HCT116 (cell line): ENCODE measurements at regions not wholly inside any gene's neighbourhood (a gene's known extent, or its start where the extent isn't known, plus 50 kb on each side); places are given as distances from the start of the nearest gene placed in this dataset.

ENCODE experiments used
- CTCF ChIP-seq, 3 experiments: fragments of 200-600 bp in 1 of 3; sonication (generic) in 1 of 3; IDR thresholded peaks in 2 of 3; conservative IDR thresholded peaks in 1 of 3; 2 replicates each; pipeline ENCODE4 v1.5.1; 2012 to 2017; ENCODE audit warnings: low read depth in 2 of 3, low read length in 2 of 3, antibody characterized with exemption in 1 of 3, borderline replicate concordance in 1 of 3, control low read depth in 1 of 3, mild to moderate bottlenecking in 1 of 3, mixed read lengths in 1 of 3, mixed run types in 1 of 3, moderate library complexity in 1 of 3; ENCODE audit not compliant: insufficient read depth in 1 of 3
- TF ChIP-seq, protein P1 (sequence below): IDR thresholded peaks from 2 replicates; pipeline ENCODE4 v1.6.1; 2012; ENCODE audit warnings: low read depth

- TF ChIP-seq CTCF (IDR thresholded peaks at IDR 0.05 in 2 of 3, conservative IDR thresholded peaks at IDR 0.05 in 1 of 3; ENCODE audit: borderline replicate concordance in 1 of 3, insufficient read depth in 1 of 3, low read depth in 2 of 3, low read length in 2 of 3): no peak
- TF ChIP-seq, protein P1, sequence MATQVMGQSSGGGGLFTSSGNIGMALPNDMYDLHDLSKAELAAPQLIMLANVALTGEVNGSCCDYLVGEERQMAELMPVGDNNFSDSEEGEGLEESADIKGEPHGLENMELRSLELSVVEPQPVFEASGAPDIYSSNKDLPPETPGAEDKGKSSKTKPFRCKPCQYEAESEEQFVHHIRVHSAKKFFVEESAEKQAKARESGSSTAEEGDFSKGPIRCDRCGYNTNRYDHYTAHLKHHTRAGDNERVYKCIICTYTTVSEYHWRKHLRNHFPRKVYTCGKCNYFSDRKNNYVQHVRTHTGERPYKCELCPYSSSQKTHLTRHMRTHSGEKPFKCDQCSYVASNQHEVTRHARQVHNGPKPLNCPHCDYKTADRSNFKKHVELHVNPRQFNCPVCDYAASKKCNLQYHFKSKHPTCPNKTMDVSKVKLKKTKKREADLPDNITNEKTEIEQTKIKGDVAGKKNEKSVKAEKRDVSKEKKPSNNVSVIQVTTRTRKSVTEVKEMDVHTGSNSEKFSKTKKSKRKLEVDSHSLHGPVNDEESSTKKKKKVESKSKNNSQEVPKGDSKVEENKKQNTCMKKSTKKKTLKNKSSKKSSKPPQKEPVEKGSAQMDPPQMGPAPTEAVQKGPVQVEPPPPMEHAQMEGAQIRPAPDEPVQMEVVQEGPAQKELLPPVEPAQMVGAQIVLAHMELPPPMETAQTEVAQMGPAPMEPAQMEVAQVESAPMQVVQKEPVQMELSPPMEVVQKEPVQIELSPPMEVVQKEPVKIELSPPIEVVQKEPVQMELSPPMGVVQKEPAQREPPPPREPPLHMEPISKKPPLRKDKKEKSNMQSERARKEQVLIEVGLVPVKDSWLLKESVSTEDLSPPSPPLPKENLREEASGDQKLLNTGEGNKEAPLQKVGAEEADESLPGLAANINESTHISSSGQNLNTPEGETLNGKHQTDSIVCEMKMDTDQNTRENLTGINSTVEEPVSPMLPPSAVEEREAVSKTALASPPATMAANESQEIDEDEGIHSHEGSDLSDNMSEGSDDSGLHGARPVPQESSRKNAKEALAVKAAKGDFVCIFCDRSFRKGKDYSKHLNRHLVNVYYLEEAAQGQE: no peak
Measured at GRCh38 chr14:97442363-97442762, 645.2 kb downstream of the VRK1 start.
